ENCODE measurements at regions not wholly inside any gene's neighbourhood (a gene's known extent, or its start where the extent isn't known, plus 50 kb on each side); places are given as distances from the start of the nearest gene placed in this dataset.
"Not testable (repeated sequence)": the region's sequence is repeated elsewhere in the genome, so short reads cannot be mapped to it uniquely, and the experiment has no call there.

DNA sequence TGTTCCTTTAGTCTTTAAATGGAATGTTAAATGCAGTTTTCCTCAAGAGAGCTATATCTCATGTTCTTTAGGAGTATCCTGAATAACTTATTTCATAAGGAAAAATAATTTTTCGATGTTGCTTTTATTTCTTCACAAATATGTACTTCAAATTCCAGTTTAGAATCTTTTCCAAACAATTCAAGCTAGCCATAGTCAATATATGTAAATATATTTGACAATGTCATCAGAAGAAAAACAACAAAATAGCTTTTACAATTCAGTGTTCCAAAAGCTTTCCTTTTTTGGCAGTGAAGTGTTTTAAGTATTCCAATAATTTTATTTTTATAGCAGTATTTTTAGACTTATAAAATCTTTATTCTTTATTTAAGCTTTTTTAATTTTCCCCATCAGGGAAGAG, 1532.0 kb downstream of the PCDH18 start:
- no peak for DNase-seq

DNA sequence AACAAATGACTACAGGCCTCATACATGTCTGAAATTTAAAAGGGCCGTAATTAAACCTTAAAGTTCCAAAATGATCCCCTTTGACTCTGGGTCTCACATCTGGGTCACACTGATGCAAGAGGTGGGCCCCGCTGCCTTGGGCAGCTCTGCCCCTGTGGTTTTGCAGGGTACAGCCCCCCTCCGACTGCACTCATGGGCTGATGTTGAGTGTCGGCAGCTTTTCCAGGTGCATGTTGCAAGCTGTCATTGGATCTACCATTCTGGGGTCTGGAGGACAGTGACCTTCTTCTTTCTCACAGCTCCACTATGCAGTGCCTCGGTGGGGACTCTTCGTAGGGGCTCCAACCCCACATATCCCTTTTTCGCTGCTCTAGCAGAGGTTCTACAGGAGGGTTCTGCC, 1537.9 kb downstream of the PCDH18 start:
- no peak for DNase-seq

DNA sequence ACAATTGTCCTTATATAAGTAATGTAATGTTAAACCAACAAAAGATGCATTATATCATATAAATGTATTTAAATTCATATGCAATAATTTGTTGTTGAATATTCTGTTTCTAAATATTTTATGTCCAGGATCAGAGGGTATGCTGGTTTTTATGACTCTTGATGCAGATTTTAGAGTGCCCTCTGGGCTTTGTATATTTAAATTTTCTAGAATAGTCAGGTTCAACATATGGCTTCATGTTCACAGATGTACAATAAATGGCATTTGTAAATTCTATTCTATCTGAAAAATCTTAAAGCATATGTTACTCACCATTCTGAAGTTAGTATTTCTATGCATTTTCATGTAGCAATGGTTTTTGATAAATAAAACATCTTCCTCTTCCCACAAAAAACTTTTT, 1555.4 kb downstream of the PCDH18 start:
- DNase-seq = no peak

DNA sequence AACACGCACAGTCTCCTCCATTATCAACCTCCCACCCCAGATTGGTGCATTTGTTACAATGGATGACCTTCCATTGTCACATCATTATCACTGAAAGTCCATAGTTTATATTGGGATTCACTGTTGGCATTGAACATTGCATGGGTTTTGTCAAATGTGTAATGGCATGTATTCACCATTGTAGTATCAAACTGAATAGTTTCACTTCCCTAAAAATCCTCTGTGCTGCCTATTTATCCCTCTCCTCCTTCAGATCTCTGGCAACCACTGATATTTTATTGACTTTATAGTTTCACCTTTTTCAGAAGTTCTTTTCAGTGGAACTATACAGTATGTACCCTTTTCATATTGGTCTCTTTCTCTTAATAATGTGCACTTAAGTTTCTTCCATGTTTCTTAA, 1565.4 kb downstream of the PCDH18 start:
- no peak for DNase-seq

DNA sequence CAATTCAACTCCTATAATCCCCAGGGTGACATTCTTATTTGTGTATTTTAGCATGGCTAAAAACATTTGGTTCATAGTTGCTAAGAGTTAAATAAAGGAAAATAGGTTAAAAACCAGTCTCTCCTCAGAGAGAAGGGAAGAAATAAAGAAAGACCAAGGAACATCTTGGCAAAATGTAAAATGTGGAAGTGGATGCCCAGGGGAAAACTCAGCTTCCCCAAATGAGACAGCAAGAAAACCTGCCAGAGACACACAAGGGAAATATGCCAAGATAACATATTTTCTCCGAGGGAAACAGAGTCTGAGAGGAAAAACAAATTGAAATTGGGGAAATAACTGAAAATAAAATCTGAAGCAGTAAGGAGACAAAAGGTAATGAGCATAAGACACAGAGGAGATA, 1569.3 kb downstream of the PCDH18 start:
- DNase-seq = no peak

DNA sequence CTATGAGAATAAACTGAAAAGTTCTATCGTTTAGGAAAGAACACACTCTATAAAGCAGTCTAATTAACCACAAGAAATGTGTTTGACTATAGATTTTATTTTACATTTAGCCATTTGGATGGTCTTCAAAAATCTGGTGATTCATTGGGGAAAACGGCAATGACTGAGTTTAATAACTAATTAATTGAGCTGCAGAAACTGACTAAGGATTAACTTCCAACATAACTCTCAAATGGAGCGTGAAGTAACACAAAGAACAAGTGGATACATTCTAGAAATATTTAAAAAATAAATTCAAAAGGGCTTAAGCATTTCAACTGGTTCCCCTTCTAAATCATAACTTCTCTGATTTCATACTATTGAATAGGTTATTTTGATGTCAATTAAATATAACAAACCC, 1582.4 kb downstream of the PCDH18 start:
- no peak for DNase-seq

DNA sequence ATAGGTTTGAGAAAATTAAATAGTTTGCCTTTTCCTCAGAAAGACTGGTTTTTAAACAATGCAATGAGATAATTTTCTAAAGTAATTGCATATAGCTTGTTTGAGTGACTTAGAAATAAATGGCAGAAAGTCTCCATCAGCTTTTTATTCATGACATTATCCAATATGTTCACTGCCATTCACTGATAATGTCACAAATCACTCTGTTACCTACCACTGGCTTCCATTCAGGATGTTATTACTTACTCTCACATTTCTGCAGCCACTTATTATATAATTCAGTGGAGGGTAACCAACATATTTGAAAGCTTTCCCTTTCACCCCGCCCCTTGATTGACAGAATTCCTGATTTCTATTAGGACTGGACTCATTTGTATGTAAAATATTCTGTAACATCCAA, 1583.5 kb downstream of the PCDH18 start:
- DNase-seq = no peak

DNA sequence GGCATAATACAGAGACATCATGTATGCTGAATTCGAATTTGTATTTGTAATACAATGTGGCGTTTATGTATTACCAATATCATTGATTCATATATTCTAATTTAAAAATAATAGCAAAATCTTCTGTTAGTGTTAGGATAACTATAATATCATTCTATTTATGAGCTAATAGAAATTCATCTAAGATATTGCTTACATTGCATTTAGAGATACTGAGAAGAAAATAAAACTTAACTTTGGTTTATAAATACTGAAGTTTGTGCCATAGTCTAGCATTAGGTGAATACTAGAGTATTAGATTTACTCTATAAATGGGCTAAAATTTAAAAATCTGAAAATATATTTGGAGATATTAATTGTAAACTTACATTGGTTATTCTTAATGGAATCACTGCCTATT, 1590.6 kb downstream of the PCDH18 start:
- DNase-seq = no peak

DNA sequence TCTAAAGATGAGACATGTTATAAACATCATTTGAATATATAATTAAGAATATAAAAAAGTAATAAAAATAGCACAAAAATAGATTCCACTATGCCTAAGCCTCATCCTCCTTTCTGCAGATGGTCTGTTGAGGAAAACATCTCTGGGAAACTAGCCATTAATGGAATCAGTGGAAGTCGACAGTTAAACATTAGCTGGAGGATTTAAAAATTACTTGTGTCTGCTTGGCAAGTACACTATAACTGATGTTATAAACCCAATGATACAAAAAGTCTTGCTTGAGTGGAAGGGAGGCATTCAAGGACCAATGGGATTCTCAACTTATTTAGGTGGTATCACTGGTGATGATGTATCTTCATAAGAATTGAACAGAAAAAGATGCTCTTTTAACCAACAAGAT, 1598.3 kb downstream of the PCDH18 start:
- DNase-seq = no peak

DNA sequence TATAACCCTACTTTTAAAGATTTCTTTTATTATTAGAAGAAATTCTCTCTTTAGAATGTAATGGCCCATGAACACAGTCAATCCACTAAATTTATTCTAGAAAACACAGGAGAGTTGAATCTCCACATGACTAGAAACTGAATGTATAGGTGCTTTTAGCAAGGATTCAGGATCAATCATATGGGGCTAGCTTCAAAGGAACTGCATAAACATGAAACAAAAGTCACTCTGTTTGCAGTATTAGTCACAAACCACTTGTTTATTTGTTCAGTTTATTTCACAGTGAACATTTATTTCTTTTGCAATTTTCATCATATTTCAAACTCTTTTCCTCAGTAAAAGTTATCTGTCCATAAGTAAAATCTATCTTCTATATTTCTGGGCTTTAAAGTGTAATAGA, 1604.6 kb downstream of the PCDH18 start:
- no peak for DNase-seq

DNA sequence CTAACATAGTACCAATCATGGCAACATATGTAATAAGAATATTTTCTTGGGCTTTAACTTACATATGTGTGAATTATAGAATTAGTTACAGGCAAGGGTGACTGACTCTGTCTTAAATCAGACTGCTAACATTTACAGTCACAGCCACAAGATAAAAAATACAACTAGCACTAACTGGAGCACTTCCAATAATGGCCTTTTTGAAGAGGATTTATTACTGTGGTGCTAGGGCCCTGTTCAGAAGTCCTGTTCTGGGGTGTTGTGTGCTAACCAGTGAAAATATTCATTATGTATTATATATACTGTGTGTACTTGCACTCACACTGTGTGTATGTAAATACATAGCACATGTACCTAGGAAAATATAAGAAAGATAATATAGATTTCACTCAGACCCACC, 1611.2 kb downstream of the PCDH18 start:
- DNase-seq = no peak

DNA sequence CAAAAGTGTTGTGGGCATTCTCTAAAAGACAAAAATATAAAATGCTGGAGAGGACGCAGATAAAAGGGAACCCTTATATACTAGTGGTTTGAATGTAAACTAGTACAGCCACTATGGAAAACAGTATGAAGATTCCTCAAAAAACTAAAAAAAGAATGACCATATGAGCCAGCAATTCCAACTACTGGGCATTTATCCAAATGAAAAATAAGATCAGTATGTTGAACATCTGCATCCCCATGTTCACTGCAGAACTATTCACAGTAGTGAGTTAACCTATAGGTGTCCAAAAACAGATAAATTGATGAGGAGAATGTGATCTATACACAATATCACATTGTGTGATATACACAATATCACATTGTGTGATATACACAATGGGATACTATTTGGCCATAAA, 1615.3 kb downstream of the PCDH18 start:
- no peak for DNase-seq

DNA sequence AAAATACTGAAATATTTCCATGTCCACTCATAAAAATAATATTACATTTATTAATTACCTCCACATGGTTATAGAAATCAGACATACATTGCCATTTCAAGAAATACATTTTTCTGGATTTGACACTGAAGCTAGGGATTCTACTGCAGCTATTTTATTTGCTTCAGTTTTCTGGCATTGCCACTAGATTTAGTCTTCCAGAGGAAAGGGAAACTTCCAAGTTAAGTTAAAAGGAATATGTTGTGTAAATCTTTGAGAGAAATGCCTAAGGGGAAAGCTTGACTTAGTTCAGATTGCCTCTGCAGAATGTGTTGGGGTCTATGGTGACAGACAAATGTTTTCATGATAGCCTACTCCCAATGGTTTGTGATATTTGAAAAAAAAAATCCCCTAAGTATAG, 1631.3 kb downstream of the PCDH18 start:
- DNase-seq = no peak

DNA sequence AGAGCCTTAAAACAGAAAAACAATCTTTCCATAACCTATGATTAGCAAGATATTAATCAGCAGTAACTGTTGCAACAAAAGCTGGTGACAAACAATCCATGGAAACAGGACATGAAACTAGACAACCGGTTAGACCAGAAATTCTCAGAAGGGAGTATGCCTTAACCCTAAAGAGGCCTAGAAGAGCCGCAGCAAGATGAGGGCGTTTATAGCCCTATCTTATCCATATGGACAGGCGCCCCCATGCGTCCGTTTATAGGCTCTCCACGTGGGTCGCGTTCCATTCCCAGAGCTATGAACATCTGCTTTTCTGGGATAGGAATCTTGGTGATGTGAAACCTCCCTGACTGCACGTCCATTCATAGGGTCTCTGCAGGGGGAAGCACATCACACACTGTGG, 1662.7 kb upstream of the PABPC4L start:
- not testable (repeated sequence) for DNase-seq

DNA sequence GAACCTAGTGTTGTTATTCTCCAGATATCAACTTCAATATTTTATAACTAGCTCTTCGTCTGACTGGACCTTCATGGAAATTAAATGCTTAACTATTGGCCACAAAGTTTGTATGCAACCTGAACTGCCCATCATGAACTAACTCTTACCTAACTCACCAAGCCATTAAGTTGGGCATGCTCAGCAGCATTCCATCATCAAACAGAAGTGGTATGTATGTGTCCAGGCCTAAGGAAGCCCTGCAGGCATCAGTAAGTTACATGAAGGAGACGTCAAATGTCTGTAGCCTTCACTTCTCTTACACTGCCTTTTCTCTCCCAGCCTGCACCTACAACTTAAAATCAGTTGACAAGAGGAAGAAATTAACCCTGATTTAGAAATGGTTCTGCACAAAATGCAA, 1639.2 kb upstream of the PABPC4L start:
- DNase-seq = no peak

DNA sequence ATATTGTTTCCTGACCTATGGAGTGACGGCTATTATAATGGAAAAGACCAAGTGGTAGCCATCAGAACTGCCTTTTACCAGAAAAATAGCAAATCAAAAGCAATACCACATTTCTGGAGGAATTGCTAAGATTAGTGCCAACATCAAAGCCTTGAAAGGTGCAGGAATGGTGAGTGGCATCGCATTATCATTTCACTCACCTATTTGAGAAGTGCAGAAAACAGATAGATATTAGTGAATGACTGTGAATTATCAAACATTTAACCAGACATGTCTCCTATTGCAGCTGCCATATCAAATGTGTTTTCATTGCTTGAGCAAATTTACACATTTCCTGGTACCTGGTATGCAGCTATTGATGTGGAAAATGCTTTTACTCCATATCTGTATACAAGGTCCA, 1638.1 kb upstream of the PABPC4L start:
- DNase-seq = no peak

DNA sequence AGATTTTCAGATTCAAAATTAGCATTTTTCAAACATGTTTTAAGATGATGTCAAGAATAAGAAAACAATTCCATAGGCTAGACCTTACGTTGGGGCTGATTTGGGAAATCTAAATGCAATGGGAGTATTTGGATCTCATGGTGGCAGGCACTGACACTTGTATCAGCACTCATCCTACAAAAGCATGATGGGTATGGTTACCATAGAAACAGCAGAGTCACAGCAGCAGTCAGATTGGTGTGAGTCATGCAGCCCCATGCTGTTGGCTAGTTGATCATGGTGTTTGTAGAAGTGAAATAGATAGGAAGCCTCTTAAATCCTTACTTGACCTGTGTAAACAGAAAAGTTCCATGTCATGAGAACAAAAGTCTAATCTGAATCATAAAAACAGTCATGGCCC, 1637.3 kb upstream of the PABPC4L start:
- no peak for DNase-seq

DNA sequence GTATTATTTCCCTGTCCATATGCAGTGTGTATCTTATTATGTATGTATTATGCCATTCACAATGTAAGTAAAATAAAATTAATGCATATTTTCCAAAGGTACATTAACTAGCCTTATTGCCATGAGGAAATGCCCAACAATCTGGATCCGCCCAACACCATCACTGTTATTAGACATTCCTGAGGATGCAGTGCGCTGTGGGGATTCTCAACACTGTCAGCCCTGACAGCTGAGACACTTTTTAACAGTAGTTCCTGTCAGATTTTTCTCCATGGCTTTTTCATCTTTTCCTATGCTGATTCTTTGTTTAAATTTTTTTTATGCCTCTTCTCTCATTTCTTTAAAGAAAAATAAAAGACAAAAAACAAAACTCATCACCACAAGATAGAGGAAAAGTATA, 1632.9 kb upstream of the PABPC4L start:
- DNase-seq = no peak

DNA sequence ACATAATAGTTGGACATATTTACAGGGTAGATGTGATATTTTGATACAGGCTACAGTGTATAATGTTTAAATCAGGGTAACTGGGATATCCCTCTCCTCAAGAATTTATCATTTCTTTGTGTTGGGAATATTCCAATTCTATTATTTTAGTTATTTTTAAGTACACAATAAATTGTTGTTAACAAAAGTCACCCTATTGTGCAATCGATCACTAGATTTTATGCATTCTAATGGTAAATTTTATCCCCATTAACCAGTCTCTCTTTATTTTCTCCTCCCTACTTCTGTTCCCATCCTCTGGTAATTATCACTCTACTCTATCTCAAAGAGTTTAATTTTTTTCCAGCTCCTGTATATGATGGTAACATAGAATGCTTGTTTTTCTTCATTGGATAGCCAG, 1631.9 kb upstream of the PABPC4L start:
- DNase-seq = no peak

DNA sequence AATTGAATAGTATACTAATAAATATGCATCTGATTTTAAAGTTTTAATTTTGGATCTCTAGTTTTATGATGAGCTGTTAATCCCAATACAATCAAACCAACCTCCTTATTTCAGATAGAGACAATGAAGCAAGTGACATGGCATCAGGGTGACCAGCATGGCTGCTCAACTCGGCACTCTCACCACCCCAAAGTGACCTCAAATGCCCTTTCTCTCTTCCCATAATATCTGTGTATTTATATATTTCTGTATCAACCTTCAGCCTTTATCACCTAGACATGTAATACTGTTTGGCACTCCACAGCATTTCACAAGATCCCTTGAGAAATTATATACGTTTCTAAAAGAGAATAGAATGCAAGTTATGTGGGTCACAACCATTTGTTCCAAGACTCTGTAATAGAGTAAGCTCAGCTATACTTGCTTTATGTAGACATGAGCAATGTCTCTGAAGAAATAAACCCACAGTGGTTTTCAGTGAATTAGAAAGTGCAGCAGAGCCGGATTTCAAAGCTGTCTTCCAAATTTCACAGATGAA, 1623.2 kb upstream of the PABPC4L start:
- no peak for DNase-seq

DNA sequence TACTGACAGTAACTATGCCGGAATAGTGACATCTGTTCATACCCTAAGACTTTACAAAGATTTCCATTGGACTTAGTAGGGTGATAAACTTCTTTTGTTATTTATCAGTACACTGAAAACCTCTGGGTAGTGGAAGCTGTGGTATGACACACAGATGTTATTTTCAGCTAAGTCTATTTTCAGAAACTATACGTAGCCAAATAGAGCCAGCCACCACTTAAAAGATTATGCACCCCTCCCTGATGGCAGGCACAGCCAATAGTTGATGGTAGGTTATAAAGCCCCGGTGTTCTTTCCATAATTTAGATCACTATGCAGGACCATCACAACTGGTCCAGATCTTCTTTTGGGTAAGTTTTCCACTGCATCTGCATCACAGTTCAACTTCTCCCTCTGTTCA, 1603.2 kb upstream of the PABPC4L start:
- DNase-seq = no peak

DNA sequence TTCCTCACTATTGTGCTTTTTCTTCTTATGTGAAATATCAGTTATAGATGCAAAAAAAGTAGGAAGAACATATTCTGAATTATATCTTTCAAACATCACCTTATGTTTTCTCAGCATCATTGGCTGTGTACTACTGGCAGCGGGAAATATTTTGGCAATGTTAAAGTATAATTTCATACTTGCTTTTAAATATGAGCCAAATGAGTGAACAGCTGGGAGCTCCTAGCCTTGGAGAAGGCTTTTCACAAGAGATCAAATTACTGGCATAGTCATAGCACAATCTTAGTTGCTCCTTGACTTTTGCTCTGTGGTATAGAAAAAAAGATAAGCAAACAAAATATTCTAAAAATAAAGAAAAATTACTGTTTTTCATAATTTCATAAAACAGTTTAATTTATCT, 1575.8 kb upstream of the PABPC4L start:
- no peak for DNase-seq

DNA sequence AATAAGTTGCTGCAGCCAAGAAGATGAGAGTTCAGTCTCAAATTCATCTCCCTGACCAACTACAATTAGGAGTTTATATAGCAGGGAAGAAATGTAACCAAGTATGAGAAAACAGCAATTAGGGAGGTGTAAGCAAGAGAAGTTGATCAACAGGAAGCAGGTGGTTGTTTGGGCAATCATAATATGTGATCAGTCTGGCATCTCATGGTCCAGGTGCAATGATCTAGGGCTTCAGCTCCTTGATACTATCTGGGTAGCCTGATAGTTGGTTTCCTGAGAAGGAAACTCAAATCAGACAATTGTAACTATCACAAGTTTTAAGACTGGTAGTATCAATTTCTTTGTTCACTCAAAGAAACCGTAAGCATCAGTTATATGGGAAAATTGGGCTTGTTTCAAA, 1574.3 kb upstream of the PABPC4L start:
- DNase-seq = no peak

DNA sequence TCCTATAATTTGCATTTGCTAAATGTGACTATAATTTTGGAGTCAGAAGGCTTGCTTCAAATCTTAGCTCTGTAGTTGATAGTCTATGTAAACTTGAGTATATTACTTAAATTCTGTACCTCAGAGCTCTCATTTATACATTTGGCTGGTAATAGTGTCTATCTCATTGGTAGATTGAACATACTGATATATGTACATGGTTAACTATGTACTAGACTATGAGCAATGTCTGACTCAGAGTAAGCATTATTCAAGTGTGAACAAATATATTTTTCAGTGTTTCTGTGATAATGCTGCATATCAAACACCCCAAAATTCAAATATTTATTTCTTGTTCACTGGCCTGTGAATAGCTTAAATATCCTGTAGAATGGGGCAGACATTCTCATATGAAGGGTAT, 1568.9 kb upstream of the PABPC4L start:
- no peak for DNase-seq

DNA sequence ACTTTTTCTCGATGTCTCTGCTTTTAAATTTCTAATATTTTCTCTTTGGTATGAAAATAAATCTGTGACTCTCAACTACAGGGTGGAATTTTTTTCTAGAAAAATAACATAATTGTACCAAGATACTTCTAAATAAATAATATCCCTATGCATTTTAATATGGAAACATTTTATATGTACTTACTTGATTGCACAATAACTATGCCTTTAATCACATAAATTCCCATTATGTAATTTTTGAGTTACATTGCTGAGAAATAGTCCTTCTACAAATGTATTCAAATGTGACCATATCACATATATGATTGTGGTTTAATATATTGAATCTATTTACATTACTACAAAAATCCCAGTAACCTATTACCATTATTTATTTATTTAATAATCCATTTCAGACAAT, 1543.3 kb upstream of the PABPC4L start:
- DNase-seq = no peak

DNA sequence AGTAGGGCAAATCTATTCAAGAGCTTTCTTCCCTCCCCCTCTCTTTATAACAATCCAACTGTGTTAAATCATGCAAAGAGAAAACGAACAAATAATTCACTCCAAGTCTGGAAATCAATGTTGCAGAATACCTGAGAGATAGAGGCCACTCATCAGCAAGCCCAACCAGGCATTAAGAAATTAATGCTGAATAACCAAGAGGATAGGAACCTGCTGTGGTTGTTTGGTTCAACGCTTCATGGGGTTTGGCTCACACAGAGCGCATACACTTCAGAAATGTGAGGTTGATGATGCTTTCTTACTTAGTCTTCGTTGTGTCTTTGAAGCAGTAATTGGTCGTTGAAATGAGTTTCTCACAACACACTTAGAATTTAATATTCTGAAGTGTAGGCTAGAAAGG, 1540.0 kb upstream of the PABPC4L start:
- no peak for DNase-seq
